H7 (cell line): ENCODE measurements at regions not wholly inside any gene's neighbourhood (a gene's known extent, or its start where the extent isn't known, plus 50 kb on each side); places are given as distances from the start of the nearest gene placed in this dataset.

ENCODE experiments used
- DNase-seq: peaks from one replicate; pipeline ENCODE4 v3.0.0; 2012
- H3K27me3 ChIP-seq: 2 replicates; pipeline ENCODE4 v1.6.0; 2011; ENCODE audit warnings: mild to moderate bottlenecking, low read length; ENCODE audit not compliant: control insufficient read depth, insufficient read depth
- H3K36me3 ChIP-seq: replicated peaks from 2 replicates; pipeline ENCODE4 v1.5.1; 2011; ENCODE audit warnings: low read length; ENCODE audit not compliant: control insufficient read depth, insufficient read depth
- H3K4me3 ChIP-seq: 2 replicates; pipeline ENCODE4 v1.5.1; 2011; ENCODE audit warnings: low read depth, mild to moderate bottlenecking, control low read depth, low read length, moderate library complexity; ENCODE audit not compliant: insufficient read depth

DNA sequence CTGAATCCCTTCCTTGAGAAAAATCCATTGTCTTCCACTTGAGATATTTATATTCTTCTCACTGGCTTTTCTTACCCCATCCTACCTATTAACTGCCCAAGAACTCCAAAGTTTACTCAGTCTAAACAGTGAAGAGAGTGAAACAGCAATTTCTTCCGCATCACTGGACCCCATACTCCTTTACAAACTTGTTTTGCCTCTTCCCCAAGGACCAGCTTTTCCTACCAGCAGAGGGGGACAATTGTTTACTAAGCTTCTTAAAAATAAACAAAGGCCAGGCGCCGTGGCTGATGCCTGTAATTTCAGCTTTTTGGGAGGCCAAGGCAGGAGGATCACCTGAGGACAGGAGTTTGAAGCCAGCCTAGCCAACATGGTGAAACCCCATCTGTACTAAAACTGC, 52.0 kb downstream of the LRATD1 start:
- H3K36me3 ChIP-seq, result no peaks in the 10 kb centered on the region
- H3K27me3 ChIP-seq, result no peaks in the 10 kb centered on the region
- no peak overlapping the region for H3K4me3 ChIP-seq
- DNase-seq, result no peak

DNA sequence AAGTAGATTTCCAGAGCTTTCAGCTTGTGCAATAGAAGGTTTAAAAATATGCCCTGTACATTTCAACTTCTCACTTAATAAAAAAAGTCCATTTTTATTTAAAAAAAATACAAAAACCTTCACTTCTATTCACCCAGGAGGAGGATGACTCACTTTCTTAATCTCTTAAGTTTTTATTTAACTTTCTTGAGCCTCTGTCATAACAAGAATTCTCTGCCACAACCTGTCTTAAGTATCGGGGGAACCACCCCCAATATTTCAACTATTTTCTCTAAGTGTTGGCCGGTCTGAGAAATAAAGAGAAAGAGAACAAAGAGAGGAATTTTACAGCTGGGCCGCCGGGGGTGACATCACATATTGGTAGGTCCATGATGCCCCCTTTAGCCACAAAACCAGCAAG, 58.4 kb downstream of the LRATD1 start:
- H3K27me3 ChIP-seq, result no peaks in the 10 kb centered on the region
- H3K36me3 ChIP-seq, result no peaks in the 10 kb centered on the region
- H3K4me3 ChIP-seq, result no peak overlapping the region
- DNase-seq, result no peak

GRCh38 chr2:14693874-14694273, 61.4 kb downstream of the LRATD1 start:
- H3K27me3 ChIP-seq, result no peaks in the 10 kb centered on the region
- no peak overlapping the region for H3K4me3 ChIP-seq
- no peaks in the 10 kb centered on the region for H3K36me3 ChIP-seq
- no peak for DNase-seq

DNA sequence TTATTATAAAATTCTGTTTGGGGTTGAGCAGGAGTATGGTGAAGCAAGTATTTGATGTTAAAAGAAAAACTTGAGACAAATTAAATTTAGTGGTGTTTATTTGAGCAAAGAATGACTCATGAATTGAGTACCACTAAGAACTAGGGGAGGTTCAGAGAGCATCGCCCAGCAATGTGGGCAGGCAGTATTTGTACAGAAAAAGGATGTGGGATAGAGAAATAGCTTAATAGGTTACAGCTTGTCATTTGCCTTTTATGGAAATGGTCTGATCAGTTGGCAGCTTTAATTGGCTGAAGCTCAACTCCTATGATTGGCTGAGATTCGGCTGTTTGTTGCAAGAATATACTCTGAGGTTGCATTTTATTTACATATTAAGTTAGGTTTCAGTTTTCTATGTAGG, 68.2 kb downstream of the LRATD1 start:
- DNase-seq, result no peak
- no peak overlapping the region for H3K4me3 ChIP-seq
- no peaks in the 10 kb centered on the region for H3K27me3 ChIP-seq
- H3K36me3 ChIP-seq, result no peaks in the 10 kb centered on the region

GRCh38 chr2:14702258-14702657, 69.7 kb downstream of the LRATD1 start:
- H3K4me3 ChIP-seq, result no peak overlapping the region
- no peaks in the 10 kb centered on the region for H3K36me3 ChIP-seq
- no peak for DNase-seq

GRCh38 chr2:14706201-14706600, 73.7 kb downstream of the LRATD1 start:
- H3K27me3 ChIP-seq, result no peaks in the 10 kb centered on the region
- no peaks in the 10 kb centered on the region for H3K36me3 ChIP-seq
- no peak for DNase-seq
- H3K4me3 ChIP-seq, result no peak overlapping the region

More at GRCh38 chr2:14702258-14702657, 69.7 kb downstream of the LRATD1 start:
- no peaks in the 10 kb centered on the region for H3K27me3 ChIP-seq

GRCh38 chr2:14712111-14712510, 79.6 kb downstream of the LRATD1 start:
- DNase-seq, result no peak
- Histone ChIP-seq H3K4me3 (no peak overlapping the region), H3K36me3 (no peaks in the 10 kb centered on the region), H3K27me3 (no peaks in the 10 kb centered on the region)

- Histone ChIP-seq H3K4me3 (no peak overlapping the region), H3K36me3 (no peaks in the 10 kb centered on the region), H3K27me3 (no peaks in the 10 kb centered on the region)
- no peak for DNase-seq
Observed at GRCh38 chr2:14713248-14713647, 80.7 kb downstream of the LRATD1 start.

DNA sequence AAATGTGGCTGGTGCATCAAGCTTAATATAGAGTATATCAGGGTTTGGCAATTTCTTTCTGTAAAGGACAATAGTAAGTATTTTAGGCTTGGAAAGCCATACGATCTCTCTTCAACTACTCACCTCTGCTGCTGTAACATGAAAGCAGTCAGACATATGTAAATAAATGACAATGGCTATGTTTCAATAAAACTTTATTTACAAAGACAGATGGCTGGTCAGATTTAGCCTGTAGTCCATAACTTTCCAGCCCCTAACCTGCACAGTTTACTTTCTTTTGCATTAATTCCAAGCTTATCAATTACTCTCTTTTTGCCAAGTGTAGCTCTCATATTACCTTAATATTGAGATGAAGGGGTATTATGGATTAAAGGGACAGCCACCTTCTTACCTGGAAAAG, 83.1 kb downstream of the LRATD1 start:
- DNase-seq, result no peak
- no peak overlapping the region for H3K4me3 ChIP-seq
- no peaks in the 10 kb centered on the region for H3K36me3 ChIP-seq
- no peaks in the 10 kb centered on the region for H3K27me3 ChIP-seq

- H3K27me3 ChIP-seq, result no peaks in the 10 kb centered on the region
- no peak overlapping the region for H3K4me3 ChIP-seq
- DNase-seq, result no peak
- no peaks in the 10 kb centered on the region for H3K36me3 ChIP-seq
Observed at GRCh38 chr2:14716319-14716718, 83.8 kb downstream of the LRATD1 start.

- Histone ChIP-seq H3K4me3 (no peak overlapping the region), H3K27me3 (no peaks in the 10 kb centered on the region), H3K36me3 (no peaks in the 10 kb centered on the region)
- DNase-seq, result no peak
Observed at GRCh38 chr2:14717131-14717530, 84.6 kb downstream of the LRATD1 start.

GRCh38 chr2:14720319-14720718, 87.8 kb downstream of the LRATD1 start:
- H3K27me3 ChIP-seq, result no peaks in the 10 kb centered on the region
- H3K36me3 ChIP-seq, result no peaks in the 10 kb centered on the region
- H3K4me3 ChIP-seq, result no peak overlapping the region
- DNase-seq, result no peak

- Histone ChIP-seq H3K36me3 (no peaks in the 10 kb centered on the region), H3K4me3 (no peak overlapping the region), H3K27me3 (no peaks in the 10 kb centered on the region)
- DNase-seq, result no peak
Observed at GRCh38 chr2:14720739-14721138, 88.2 kb downstream of the LRATD1 start.

DNA sequence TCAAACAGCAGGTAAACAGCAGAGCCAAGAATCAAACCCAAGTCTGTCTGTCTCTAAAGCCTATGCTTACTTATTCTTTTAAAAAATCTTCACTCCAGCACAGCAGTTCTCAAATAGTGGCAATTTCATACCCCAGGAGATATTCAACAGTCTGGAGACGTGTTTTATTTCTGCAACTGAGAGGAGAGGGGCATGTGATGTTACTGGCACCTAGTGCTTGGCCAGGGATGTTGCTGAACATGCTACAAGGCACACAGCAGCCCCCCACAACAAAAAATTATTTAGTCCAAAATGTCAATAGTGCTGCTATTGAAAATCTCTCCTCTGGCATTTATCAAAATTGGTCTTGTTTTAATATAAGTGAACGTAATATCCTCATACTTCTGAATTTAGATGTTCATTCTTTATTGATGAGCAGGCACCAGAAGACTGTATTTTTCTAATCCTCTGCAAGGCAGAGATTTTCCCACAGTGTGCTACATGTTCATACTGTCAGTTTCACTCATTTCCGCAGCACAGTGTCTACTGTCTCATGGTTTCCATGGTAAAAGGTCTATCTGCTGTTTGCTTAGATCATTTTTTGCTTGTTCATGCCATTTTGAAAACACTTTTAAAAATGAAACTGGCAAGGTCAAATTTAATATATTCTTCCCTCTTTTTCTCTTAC, 90.5 kb downstream of the LRATD1 start:
- Histone ChIP-seq H3K4me3 (no peak overlapping the region), H3K36me3 (no peaks in the 10 kb centered on the region)

DNA sequence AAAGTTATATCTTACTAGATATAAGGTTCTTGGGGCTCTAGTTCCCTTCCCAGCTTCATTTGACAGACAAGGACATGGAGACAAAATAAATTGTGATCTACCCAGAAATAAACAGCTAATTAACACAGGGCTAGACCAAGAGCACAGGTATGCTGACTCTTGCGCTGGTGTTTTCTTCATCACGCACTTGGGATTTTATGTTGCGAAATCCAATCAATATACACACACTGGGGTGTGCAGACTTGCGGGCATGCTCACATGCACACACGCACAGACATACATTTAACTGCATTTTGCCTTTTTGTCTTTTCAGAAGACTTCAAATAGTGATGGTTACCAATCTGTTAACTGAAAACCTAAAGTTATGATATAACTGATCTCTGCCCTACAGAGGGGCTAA, 91.2 kb downstream of the LRATD1 start:
- no peak for DNase-seq
- Histone ChIP-seq H3K36me3 (no peaks in the 10 kb centered on the region), H3K4me3 (no peak overlapping the region), H3K27me3 (no peaks in the 10 kb centered on the region)

More for the DNA sequence above, 90.5 kb downstream of the LRATD1 start:
- no peaks in the 10 kb centered on the region for H3K27me3 ChIP-seq
- DNase-seq, result no peak

- Histone ChIP-seq H3K36me3 (no peaks in the 10 kb centered on the region), H3K27me3 (no peaks in the 10 kb centered on the region), H3K4me3 (no peak overlapping the region)
- DNase-seq, result no peak
Observed at GRCh38 chr2:14735696-14736095, 103.2 kb downstream of the LRATD1 start.
